SK-N-SH (cell line): ENCODE measurements at regions not wholly inside any gene's neighbourhood (a gene's known extent, or its start where the extent isn't known, plus 50 kb on each side); places are given as distances from the start of the nearest gene placed in this dataset.

Source experiments
- CTCF ChIA-PET: fragments of 300-600, 350-600 bp; formaldehyde crosslinking; extraction: SDS; loops from one replicate; lab custom pipeline; 2021; lab: Yijun Ruan, JAX
- POLR2A ChIA-PET: fragments of 350-600 bp; sonication (Branson Sonifier 250); formaldehyde crosslinking; extraction: SDS; loops from one replicate; lab custom pipeline; 2020; ENCODE audit warnings: antibody characterized with exemption, inconsistent platforms; lab: Yijun Ruan, JAX
- DNase-seq: peaks from one replicate; pipeline ENCODE4 v3.0.0; 2012
- H2AFZ ChIP-seq: fragments of 200-600 bp; sonication (generic); 2 replicates; pipeline ENCODE4 v1.8.1; 2016; ENCODE audit warnings: antibody characterized with exemption, mild to moderate bottlenecking, low read depth
- H3F3A ChIP-seq: fragments of 200-600 bp; sonication (generic); replicated peaks from 2 replicates; pipeline ENCODE3; 2016; ENCODE audit warnings: antibody characterized with exemption, mild to moderate bottlenecking; ENCODE audit not compliant: insufficient read depth
- H3K27ac ChIP-seq, 2 experiments: fragments of 200-500 bp in 1 of 2; fragments of 200-600 bp in 1 of 2; sonication (Bioruptor generic) in 1 of 2; sonication (generic), shearing (Covaris generic) in 1 of 2; 2 replicates each; pipeline versions ENCODE4 v1.5.1 to v1.6.1; 2014 to 2016; ENCODE audit warnings: low read depth in 2 of 2, inconsistent platforms in 1 of 2, low read length in 1 of 2, mild to moderate bottlenecking in 1 of 2, mixed read lengths in 1 of 2
- H3K27me3 ChIP-seq: fragments of 200-600 bp; sonication (generic), shearing (Covaris generic); 2 replicates; pipeline ENCODE4 v1.6.1; 2016; ENCODE audit warnings: mixed run types; ENCODE audit not compliant: insufficient read depth
- H3K36me3 ChIP-seq, 2 experiments: fragments of 200-500 bp in 1 of 2; fragments of 200-600 bp in 1 of 2; sonication (Bioruptor generic) in 1 of 2; sonication (generic) in 1 of 2; replicated peaks in 1 of 2; 2 replicates each; pipeline versions ENCODE3 to v1.5.1; 2014 to 2016; ENCODE audit warnings: low read length in 1 of 2, mild to moderate bottlenecking in 1 of 2; ENCODE audit not compliant: insufficient read depth in 2 of 2, control insufficient read depth in 1 of 2
- H3K4me1 ChIP-seq, 2 experiments: fragments of 200-500 bp in 1 of 2; fragments of 200-600 bp in 1 of 2; sonication (Bioruptor generic) in 1 of 2; sonication (generic), shearing (Covaris generic) in 1 of 2; 2 replicates each; pipeline versions ENCODE4 v1.5.1 to v1.6.1; 2014 to 2016; ENCODE audit warnings: low read depth in 1 of 2, low read length in 1 of 2, mixed run types in 1 of 2; ENCODE audit not compliant: insufficient read depth in 2 of 2, control insufficient read depth in 1 of 2
- H3K4me2 ChIP-seq: fragments of 200-600 bp; sonication (generic), shearing (Covaris generic); 2 replicates; pipeline ENCODE4 v1.6.1; 2017; ENCODE audit warnings: mixed run types
- H3K4me3 ChIP-seq, 2 experiments: fragments of 200-500 bp in 1 of 2; fragments of 200-600 bp in 1 of 2; sonication (Bioruptor generic) in 1 of 2; sonication (generic), shearing (Covaris generic) in 1 of 2; 2 replicates each; pipeline versions ENCODE4 v1.5.1 to v1.8.1; 2014 to 2016; ENCODE audit warnings: low read depth in 2 of 2, inconsistent platforms in 1 of 2, low read length in 1 of 2, mild to moderate bottlenecking in 1 of 2, mixed read lengths in 1 of 2, moderate library complexity in 1 of 2
- H3K79me2 ChIP-seq: fragments of 200-600 bp; sonication (generic); 2 replicates; pipeline ENCODE4 v1.8.1; 2017; ENCODE audit warnings: mild to moderate bottlenecking; ENCODE audit not compliant: insufficient read depth
- H3K9ac ChIP-seq: fragments of 200-600 bp; sonication (generic); 2 replicates; pipeline ENCODE4 v1.6.1; 2017; ENCODE audit warnings: mixed run types
- H3K9me2 ChIP-seq: fragments of 200-600 bp; sonication (generic); 2 replicates; pipeline ENCODE4 v1.6.1; 2017; ENCODE audit warnings: mixed run types
- H3K9me3 ChIP-seq: fragments of 200-600 bp; sonication (generic); 2 replicates; pipeline ENCODE4 v1.6.1; 2017; ENCODE audit warnings: mixed run types, mild to moderate bottlenecking, moderate library complexity
- H4K20me1 ChIP-seq: fragments of 200-600 bp; sonication (generic); 2 replicates; pipeline ENCODE4 v1.6.1; 2017; ENCODE audit warnings: mild to moderate bottlenecking, mixed run types; ENCODE audit not compliant: insufficient read depth
- CHD2 ChIP-seq: fragments of 150-350 bp; IDR thresholded peaks from 2 replicates; pipeline ENCODE4 v1.6.1; 2018; ENCODE audit warnings: low read length; ENCODE audit not compliant: partially characterized antibody
- ELF1 ChIP-seq: IDR thresholded peaks from 2 replicates; pipeline ENCODE4 v1.4.0; 2012
- EP300 ChIP-seq, 2 experiments: IDR thresholded peaks; 2 replicates each; pipeline versions ENCODE4 v1.4.0 to v1.6.1; 2012; ENCODE audit warnings: borderline replicate concordance in 1 of 2, low read depth in 1 of 2, low read length in 1 of 2
- FOSL2 ChIP-seq: IDR thresholded peaks from 2 replicates; pipeline ENCODE4 v1.4.0; 2012; ENCODE audit warnings: low read depth, mild to moderate bottlenecking, moderate library complexity, borderline replicate concordance
- FOXJ3 ChIP-seq: sonication (generic); formaldehyde crosslinking; IDR thresholded peaks from 2 replicates; pipeline ENCODE4 v1.5.1; 2020; ENCODE audit warnings: mild to moderate bottlenecking, missing genetic modification reagents
- IRF3 ChIP-seq: fragments of 150-350 bp; IDR thresholded peaks from 2 replicates; pipeline ENCODE4 v1.6.1; 2016; ENCODE audit warnings: mild to moderate bottlenecking, low read depth, low read length
- MXI1 ChIP-seq: IDR thresholded peaks from 2 replicates; pipeline ENCODE4 v1.6.1; 2012; ENCODE audit warnings: mild to moderate bottlenecking, low read depth, low read length, improper control_type of control experiment
- NRF1 ChIP-seq: IDR thresholded peaks from 2 replicates; pipeline ENCODE4 v1.6.1; 2012; ENCODE audit warnings: low read depth, mild to moderate bottlenecking, low read length
- POLR2AphosphoS5 ChIP-seq: IDR thresholded peaks from 2 replicates; pipeline ENCODE4 v1.6.1; 2012; ENCODE audit warnings: low read depth, low read length
- REST ChIP-seq: IDR thresholded peaks from 2 replicates; pipeline ENCODE4 v1.6.1; 2012; ENCODE audit warnings: mild to moderate bottlenecking, low read depth, low read length, moderate library complexity
- SMC3 ChIP-seq: IDR thresholded peaks from 2 replicates; pipeline ENCODE4 v1.6.1; 2012; ENCODE audit warnings: low read depth, low read length, improper control_type of control experiment
- TEAD4 ChIP-seq: IDR thresholded peaks from 2 replicates; pipeline ENCODE4 v1.4.0; 2012; ENCODE audit warnings: mild to moderate bottlenecking, borderline replicate concordance; ENCODE audit not compliant: insufficient read depth
- USF2 ChIP-seq: fragments of 150-350 bp; IDR thresholded peaks from 2 replicates; pipeline ENCODE4 v1.6.1; 2017; ENCODE audit warnings: antibody characterized with exemption, low read length, low read depth, borderline replicate concordance
- YY1 ChIP-seq: IDR thresholded peaks from 2 replicates; pipeline ENCODE4 v1.4.0; 2012; ENCODE audit warnings: low read depth, mild to moderate bottlenecking
- ZBTB33 ChIP-seq: IDR thresholded peaks from 2 replicates; pipeline ENCODE4 v1.4.0; 2012; ENCODE audit warnings: low read depth, borderline replicate concordance
- WGBS: methylation state at CpG from one replicate; pipeline ENCODE4 v1.1.6; 2017; ENCODE audit warnings: low lambda C conversion rate; 5-methylcytosine and 5-hydroxymethylcytosine counted together

GRCh38 chr12:31877884-31878283 is 81.3 kb upstream of the RESF1 start:
- H3K4me3 ChIP-seq: no peak overlapping the region
- no peak overlapping the region for H3K27ac ChIP-seq
- TF ChIP-seq IRF3 (no peak), FOXJ3 (CRISPR knock-in tag) (no peak), ZBTB33 (no peak), USF2 (no peak), POLR2AphosphoS5 (no peak), YY1 (no peak), TEAD4 (no peak), CHD2 (no peak), SMC3 (no peak), MXI1 (no peak), NRF1 (no peak)
- 85% methylated on average over 1 of the region's 1 CpG for WGBS
- DNase-seq: no peak
- H3K27me3 ChIP-seq: no peaks in the 10 kb centered on the region
- no peaks in the 10 kb centered on the region for H3K79me2 ChIP-seq
- H3K36me3 ChIP-seq: no peaks in the 10 kb centered on the region
- POLR2A ChIA-PET: no interaction called here
- CTCF ChIA-PET: no interaction called here
- H3K9ac ChIP-seq: no peak overlapping the region
- no peaks in the 10 kb centered on the region for H4K20me1 ChIP-seq
- no peak overlapping the region for H3K4me2 ChIP-seq
- no peak overlapping the region for H2AFZ ChIP-seq
- H3K9me3 ChIP-seq: no peaks in the 10 kb centered on the region
- H3K9me2 ChIP-seq: no peaks in the 10 kb centered on the region
- no peaks in the 10 kb centered on the region for H3F3A ChIP-seq
- H3K4me1 ChIP-seq: peaks cover 0 to 8% of the 10 kb centered on the region in 2 experiments; a peak in 1 of 4 replicates

GRCh38 chr12:31876568-31877424 is 82.4 kb upstream of the RESF1 start:
- ChIA-PET CTCF (no interaction called here), POLR2A (no interaction called here)
- DNase-seq: no peak
- H4K20me1 ChIP-seq: no peaks in the 10 kb centered on the region
- no peak overlapping the region for H3K4me2 ChIP-seq
- H3F3A ChIP-seq: no peaks in the 10 kb centered on the region
- H3K79me2 ChIP-seq: no peaks in the 10 kb centered on the region
- WGBS: 80% methylated on average over 11 of the region's 13 CpGs
- no peaks in the 10 kb centered on the region for H3K36me3 ChIP-seq
- H3K27ac ChIP-seq: no peak overlapping the region
- TF ChIP-seq ELF1 (no peak), MXI1 (no peak), REST (no peak), EP300 (IDR thresholded peaks at IDR 0.05; ENCODE audit: borderline replicate concordance in 1 of 2, low read depth in 1 of 2, low read length in 1 of 2) (no peak), SMC3 (no peak), FOSL2 (no peak), NRF1 (no peak)
- no peaks in the 10 kb centered on the region for H3K9me3 ChIP-seq
- H2AFZ ChIP-seq: no peak overlapping the region
- peaks cover 0 to 8% of the 10 kb centered on the region in 2 experiments; a peak in 1 of 4 replicates for H3K4me1 ChIP-seq
- H3K27me3 ChIP-seq: no peaks in the 10 kb centered on the region
- no peak overlapping the region for H3K9ac ChIP-seq
- H3K9me2 ChIP-seq: no peaks in the 10 kb centered on the region
- H3K4me3 ChIP-seq: no peak overlapping the region
